GM19023 (cell line): ENCODE measurements at regions not wholly inside any gene's neighbourhood (a gene's known extent, or its start where the extent isn't known, plus 50 kb on each side); places are given as distances from the start of the nearest gene placed in this dataset.
"Not testable (repeated sequence)": the region's sequence is repeated elsewhere in the genome, so short reads cannot be mapped to it uniquely, and the experiment has no call there.

Experiments
- ATAC-seq: cut with Tn5 transposase; IDR thresholded peaks from one replicate; pipeline ENCODE4 v1.9.1; 2021; ENCODE audit warnings: mild to moderate bottlenecking, moderate library complexity; ENCODE audit not compliant: unreplicated experiment

GRCh38 chr11:11722246-11722645, 100.4 kb upstream of the GALNT18 start:
- no peak for ATAC-seq

- ATAC-seq: no peak
Measured at GRCh38 chr11:11718511-11718910, 96.7 kb upstream of the GALNT18 start.

GRCh38 chr11:11717064-11717725, 95.4 kb upstream of the GALNT18 start:
- no peak for ATAC-seq

GRCh38 chr11:11715075-11715474, 93.3 kb upstream of the GALNT18 start:
- not testable (repeated sequence) for ATAC-seq

DNA sequence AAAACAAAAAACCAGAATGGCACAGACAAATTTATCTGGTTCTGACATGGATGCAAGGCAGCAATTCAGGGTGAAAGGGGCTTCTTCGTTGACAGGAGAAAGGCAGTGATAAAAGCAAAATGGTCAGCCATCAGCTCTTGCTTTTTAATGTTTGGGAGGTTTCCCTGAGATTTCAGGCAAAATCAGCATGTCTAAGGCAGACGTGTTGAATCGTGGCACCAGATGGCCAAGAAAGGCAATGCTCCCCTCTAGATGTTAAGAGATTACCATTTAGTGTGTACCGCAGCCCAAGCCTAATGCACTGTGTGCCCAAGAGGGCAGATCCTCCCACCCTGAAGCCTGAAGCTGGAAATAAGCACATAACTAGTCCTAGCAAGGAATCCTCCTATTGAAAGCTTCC, 88.8 kb upstream of the GALNT18 start:
- ATAC-seq: no peak

DNA sequence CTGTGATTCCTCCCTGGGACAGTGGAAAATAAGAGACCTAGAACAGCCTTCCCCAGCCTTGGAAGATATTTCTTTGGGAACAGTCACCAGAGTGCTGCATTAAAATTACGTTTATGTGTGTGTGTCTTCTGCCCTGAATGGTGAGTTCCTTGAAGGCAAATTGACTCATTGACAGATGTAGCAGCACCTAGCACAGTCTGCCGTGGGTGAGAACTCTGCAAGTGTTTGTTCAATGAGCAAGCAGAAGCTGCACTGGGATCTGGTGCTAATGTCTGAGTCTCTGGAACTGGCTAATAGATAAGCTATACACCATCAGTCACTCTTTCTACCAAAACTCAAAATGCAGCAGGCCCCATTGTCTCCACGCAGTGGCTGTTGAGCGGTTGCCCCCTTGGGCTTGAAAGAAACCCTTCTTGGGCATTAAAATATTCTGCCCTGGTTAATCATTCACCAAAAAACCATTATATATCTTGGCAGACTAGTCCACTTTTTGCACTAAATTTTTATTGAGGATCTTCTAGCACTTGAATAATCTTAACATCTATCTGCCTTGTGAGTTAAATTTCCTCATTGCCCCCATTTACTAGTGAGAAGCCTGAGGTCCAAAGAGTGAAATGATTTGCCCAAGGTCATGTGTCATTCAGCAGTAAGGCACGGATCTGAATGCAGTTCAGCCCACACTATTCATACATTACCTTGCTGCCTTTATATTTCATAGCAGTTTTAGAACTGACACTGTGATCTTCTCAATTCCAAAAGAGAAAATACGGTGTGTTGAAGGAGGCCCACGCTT, 87.8 kb upstream of the GALNT18 start:
- ATAC-seq: no peak

- no peak for ATAC-seq
Measured at GRCh38 chr11:11708256-11708655, 86.5 kb upstream of the GALNT18 start.

GRCh38 chr11:11706028-11706427, 84.2 kb upstream of the GALNT18 start:
- ATAC-seq: no peak

- no peak for ATAC-seq
Measured at GRCh38 chr11:11703885-11704284, 82.1 kb upstream of the GALNT18 start.

DNA sequence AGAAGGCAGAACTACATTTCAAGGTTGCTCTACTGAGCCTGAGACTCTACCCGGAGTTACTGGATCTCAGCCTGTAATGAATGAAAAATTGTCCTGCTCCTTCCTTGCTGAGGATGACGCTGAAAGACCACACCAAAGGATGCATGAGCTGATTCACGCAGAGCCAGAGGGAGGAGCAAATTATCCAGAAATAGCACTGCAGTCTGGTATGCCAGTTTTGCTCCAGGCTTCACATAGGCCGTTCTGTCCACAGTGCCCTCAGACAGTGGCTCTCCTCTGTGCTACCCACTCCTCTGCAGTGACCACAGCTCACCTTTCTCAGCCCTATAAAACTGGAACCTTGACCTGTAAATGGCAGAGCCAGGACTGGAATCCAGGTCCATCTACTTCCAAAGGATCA, 79.3 kb upstream of the GALNT18 start:
- ATAC-seq: no peak

DNA sequence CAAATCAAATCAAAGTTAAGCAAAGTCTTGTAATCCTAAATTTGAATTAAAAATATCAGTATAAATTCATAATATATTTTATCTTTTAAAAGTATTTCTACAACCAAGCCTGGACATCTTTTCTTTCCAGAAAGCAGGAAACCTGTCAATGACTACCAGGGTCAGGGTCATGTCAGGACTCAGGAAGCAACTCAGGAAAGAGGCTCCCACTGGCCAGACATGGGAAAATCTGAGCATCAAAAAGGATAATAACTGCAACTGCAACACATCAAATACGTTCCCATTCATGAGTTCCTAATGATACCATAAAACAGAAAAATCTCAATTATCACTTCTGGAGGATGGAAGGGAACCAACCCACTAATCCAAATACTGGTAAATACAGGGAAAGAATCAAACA, 76.0 kb upstream of the GALNT18 start:
- ATAC-seq: no peak

DNA sequence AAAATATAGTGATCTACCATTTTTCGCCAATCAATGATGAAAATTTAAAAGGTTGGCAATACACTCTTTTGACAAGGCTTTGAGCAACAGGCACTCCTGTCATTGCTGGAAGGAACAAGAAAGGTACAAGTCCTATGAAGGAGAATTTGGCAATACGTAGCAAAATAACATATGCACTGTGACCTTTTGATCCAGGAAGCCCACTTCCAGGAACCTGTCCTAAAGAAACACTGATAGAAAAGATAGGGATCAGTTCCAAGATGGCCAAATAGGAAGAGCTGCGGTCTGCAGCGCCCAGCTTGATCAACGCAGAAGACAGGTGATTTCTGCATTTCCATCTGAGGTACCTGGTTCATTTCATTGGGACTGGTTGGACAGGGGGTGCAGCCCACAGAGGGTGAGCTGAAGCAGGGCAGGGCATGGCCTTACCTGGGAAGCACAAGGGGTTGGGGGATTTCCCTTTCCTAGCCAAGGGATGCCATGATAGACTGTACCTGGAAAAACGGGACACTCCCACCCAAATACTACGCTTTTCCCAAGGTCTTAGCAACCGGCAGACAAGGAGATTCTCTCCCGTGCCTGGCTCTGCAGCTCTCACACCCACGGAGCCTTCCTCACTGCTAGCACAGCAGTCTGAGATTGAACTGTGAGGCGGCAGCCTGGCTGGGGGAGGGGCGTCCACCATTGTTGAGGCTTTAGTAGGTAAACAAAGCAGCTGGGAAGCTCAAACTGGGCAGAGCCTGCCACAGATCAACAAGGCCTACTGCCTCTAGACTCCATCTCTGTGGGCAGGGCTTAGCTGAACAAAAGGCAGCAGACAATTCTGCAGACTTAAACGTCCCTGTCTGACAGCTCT, 69.7 kb upstream of the GALNT18 start:
- no peak for ATAC-seq

DNA sequence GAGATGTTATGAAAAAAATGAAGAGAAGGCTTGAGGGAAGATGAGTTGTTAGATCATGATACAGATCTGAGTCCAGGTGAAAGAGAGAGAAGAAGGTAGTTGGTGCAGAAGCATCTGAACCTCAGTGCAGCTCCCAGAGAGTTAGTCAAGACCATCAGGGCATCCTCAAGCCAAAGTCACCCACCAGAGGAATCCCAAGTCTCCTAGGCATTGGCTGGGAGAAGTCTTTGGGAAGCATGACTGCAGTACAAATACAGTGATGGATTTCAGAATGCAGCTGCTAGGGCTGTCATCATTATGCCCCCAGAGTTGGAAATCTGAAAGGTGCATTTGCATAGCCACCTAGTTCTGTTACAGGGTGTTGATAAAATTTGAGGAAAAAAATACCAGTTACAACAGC, 59.7 kb upstream of the GALNT18 start:
- ATAC-seq: no peak

DNA sequence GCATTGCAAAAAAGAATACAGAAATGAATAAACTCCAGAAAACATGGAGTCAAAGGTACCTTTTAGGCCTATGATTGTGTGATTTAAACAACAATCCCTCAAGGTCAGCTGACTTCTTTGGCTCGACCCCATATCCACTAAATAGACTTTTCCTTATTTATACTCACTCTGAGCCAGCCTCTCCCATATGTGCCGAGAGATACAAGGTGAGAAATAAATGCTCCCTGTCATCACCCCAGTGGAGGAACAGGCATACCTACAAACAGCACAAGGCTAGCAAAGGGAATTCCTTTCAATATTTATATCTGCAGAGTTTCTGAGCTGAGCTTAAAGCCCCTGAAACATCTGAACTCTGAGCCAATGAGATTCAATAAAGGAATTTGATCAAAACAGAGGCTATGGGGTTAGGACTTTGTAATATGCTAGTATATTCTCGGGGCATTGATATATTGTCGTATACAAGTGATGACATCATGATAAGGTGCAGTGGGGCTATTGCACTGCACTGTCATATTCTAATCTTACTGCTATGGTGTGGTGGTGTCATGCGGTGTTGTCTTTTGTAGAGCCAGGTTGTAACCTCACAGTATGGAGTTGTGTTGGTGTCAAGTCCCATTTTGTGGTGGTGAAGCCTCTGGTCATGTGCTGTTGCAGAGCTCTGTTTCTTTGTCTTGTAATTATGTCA, 56.0 kb upstream of the GALNT18 start:
- no peak for ATAC-seq

DNA sequence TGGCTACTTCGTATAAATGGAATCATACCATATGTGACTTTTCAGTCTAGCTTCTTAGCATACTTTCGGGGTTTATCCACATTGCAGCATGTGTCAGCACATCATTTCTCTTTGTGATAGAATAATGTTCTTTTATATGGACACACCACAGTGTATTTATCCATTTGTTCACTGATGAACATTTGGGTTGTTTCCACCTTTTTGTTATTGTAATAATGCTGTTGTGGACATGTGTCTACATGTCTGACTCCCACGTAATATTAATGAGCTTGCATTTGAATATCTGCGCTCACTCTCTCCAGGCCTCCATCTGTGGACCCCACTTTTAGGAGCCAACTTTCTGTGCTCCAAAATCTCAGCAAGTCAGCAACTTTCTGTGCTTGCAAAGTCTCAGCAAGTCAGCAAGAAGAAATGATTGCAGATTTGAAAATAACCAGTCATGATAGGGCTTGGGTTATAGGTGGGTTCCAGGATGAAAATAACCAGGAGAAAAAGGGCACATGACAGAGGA, 53.9 kb upstream of the GALNT18 start:
- no peak for ATAC-seq

DNA sequence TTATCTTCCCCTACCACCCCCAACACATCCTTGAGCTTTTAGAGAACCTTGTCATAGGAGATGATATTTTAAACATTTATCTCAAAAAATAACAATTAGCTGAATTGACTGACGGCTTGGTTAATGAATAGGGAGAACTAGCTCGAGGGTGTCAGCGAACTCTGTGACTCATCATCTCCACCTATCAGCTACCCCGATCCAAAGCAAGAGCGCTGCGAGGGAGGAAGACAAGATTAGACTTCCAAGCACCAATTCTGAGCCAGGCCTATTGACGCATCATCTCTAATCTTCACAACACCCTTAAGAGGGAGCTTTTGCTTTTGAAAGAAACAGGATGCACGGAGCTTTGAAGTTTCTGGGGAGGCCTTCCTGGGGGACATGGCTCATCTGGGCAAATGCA, 51.0 kb upstream of the GALNT18 start:
- ATAC-seq: no peak

DNA sequence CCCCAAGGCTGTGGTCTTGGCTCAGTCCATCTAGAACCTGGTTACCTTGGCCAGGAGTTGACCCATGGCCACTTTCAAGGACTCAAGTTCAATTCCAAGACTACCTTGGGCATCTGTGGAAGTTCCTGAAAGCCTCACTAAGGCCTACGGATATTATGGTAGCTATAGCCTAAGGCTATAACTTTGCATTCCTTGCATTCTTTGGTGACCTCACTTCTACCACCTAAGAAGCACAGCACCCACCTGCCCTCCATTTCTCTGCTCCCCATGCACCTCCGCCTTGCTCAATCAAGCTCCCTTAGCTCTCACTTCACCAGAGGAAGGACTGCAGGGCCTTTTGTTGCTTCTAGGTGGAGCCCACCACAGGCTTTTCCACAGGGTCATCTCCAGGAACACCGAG, 50.3 kb upstream of the GALNT18 start:
- no peak for ATAC-seq
